Type B pancreatic cell (in vitro differentiated cells): ENCODE measurements at regions not wholly inside any gene's neighbourhood (a gene's known extent, or its start where the extent isn't known, plus 50 kb on each side); places are given as distances from the start of the nearest gene placed in this dataset.

ENCODE experiments used
- DNase-seq: peaks from one replicate; pipeline ENCODE4 v3.0.0; 2021; ENCODE audit warnings: mixed read lengths; ENCODE audit not compliant: unreplicated experiment; ENCODE audit errors: extremely low spot score
- H3K27ac Mint-ChIP-seq: 2 replicates; pipeline ENCODE4 v1.8.0; 2021; ENCODE audit warnings: mild to moderate bottlenecking, mixed read lengths
- H3K27me3 Mint-ChIP-seq: 2 replicates; pipeline ENCODE4 v1.8.0; 2021; ENCODE audit warnings: mixed read lengths
- H3K36me3 Mint-ChIP-seq: 2 replicates; pipeline ENCODE4 v1.8.0; 2021; ENCODE audit warnings: mixed read lengths
- H3K4me1 Mint-ChIP-seq: one replicate; pipeline ENCODE4 v1.8.0; 2021; ENCODE audit warnings: mixed read lengths; ENCODE audit not compliant: unreplicated experiment
- H3K4me3 Mint-ChIP-seq: 2 replicates; pipeline ENCODE4 v1.8.0; 2021; ENCODE audit warnings: mild to moderate bottlenecking, mixed read lengths
- H3K9me3 Mint-ChIP-seq: 2 replicates; pipeline ENCODE4 v1.8.0; 2021; ENCODE audit warnings: mixed read lengths
- TF ChIP-seq, protein P1 (sequence below): fragments of 200-600 bp; sonication (generic); conservative IDR thresholded peaks from 2 replicates; pipeline ENCODE4 v1.5.0; 2021; ENCODE audit warnings: antibody characterized with exemption, mild to moderate bottlenecking

DNA sequence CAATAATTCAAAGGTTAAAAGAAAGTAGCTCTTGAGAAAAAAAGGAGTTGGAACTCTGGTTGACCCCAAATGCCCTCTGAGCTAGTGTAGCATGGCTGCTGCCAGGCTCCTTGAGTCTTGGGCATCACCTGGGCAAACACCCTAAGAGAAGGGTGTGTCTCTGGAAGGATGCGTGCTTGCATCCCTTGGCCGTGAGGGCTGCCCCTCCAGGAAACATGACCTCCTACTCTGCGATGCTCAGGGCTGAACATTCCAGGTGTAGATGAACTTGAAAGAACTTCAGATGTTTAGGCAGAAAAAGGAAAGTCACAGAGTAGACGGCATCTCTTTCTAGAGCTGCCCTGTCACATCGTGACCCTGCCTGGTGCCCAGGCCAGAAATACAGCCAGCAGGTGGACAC, 189.4 kb upstream of the TCERG1L start:
- DNase-seq, result no peak
- peaks cover 3% of the 10 kb centered on the region for H3K27me3 Mint-ChIP-seq
- H3K36me3 Mint-ChIP-seq, result no peaks in the 10 kb centered on the region
- H3K9me3 Mint-ChIP-seq, result peaks cover 5% of the 10 kb centered on the region
- H3K4me3 Mint-ChIP-seq, result no peak overlapping the region
- H3K4me1 Mint-ChIP-seq, result no peaks in the 10 kb centered on the region
- no peak overlapping the region for H3K27ac Mint-ChIP-seq
- TF ChIP-seq, protein P1, sequence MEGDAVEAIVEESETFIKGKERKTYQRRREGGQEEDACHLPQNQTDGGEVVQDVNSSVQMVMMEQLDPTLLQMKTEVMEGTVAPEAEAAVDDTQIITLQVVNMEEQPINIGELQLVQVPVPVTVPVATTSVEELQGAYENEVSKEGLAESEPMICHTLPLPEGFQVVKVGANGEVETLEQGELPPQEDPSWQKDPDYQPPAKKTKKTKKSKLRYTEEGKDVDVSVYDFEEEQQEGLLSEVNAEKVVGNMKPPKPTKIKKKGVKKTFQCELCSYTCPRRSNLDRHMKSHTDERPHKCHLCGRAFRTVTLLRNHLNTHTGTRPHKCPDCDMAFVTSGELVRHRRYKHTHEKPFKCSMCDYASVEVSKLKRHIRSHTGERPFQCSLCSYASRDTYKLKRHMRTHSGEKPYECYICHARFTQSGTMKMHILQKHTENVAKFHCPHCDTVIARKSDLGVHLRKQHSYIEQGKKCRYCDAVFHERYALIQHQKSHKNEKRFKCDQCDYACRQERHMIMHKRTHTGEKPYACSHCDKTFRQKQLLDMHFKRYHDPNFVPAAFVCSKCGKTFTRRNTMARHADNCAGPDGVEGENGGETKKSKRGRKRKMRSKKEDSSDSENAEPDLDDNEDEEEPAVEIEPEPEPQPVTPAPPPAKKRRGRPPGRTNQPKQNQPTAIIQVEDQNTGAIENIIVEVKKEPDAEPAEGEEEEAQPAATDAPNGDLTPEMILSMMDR, result no peak

DNA sequence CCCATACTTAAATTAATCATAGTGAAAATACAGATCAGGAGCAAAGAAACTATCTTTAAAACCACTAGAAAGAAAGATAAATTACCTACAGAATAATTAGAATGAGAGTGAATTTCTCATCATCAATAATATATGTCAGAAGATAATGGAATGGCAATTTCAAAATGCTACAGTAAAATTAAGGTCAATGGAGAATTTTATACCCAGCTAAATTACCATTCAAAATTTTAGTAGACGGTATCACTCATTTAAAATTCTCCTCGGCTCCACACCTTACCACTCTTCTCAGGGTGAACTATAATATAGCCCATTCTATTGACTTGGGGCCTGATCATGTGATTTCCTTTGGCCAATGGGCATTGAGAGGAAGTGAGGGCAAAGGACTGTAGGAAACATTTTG, 192.5 kb upstream of the TCERG1L start:
- H3K27me3 Mint-ChIP-seq, result no peaks in the 10 kb centered on the region
- H3K9me3 Mint-ChIP-seq, result peaks cover 5% of the 10 kb centered on the region
- no peak for DNase-seq
- H3K36me3 Mint-ChIP-seq, result no peaks in the 10 kb centered on the region
- H3K27ac Mint-ChIP-seq, result no peak overlapping the region
- H3K4me1 Mint-ChIP-seq, result no peaks in the 10 kb centered on the region
- H3K4me3 Mint-ChIP-seq, result no peak overlapping the region
- TF ChIP-seq, protein P1, result no peak

DNA sequence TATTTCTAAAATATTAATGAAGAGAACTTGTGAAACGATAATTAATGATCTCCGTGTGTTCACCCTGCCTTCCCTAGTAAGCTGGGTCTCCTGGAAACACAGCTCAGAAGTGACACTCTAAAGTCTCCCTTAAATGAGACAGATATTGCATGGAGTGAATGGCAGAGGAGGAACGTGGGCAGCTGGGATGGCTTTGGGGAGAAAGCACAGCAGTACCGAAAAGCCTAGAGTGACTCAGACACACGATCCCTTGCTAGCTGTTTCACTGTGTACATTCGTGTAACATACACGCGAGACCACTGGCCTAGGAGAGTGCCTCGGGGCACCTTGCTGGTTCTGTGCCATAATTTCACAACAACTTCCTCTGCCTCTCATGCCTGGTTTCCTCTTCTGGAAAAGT, 199.9 kb upstream of the TCERG1L start:
- H3K9me3 Mint-ChIP-seq, result peaks cover 4% of the 10 kb centered on the region

DNA sequence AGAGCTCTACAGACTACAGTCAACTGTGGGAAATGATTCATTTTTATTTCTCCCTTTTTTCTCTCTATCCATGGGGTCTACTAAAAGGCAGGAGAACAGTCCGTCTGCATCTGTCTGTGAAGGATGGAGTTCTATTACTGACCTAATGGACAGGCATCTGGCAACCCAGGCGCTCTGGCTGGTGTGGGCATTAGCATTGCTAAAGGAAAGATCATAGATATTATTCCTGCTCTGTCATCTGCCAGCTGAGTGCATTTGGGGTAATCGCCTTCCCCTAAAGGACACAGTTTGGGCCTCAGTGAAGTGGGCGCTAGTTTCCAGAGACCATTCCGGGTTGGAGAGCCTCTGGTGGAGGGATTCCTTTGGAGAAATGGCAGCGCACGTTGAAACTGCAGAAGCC, 201.3 kb upstream of the TCERG1L start:
- H3K4me3 Mint-ChIP-seq, result no peak overlapping the region
- H3K36me3 Mint-ChIP-seq, result no peaks in the 10 kb centered on the region
- H3K4me1 Mint-ChIP-seq, result peaks cover 3% of the 10 kb centered on the region
- DNase-seq, result no peak
- no peak overlapping the region for H3K27ac Mint-ChIP-seq
- H3K9me3 Mint-ChIP-seq, result peaks cover 4% of the 10 kb centered on the region
- TF ChIP-seq, protein P1, result no peak
- H3K27me3 Mint-ChIP-seq, result peaks cover 20% of the 10 kb centered on the region

More for the DNA sequence above, 199.9 kb upstream of the TCERG1L start:
- Mint-ChIP-seq H3K4me3 (no peak overlapping the region), H3K27ac (no peak overlapping the region), H3K4me1 (peaks cover 3% of the 10 kb centered on the region), H3K27me3 (peaks cover 11% of the 10 kb centered on the region), H3K36me3 (no peaks in the 10 kb centered on the region)
- TF ChIP-seq, protein P1, result no peak
- no peak for DNase-seq

DNA sequence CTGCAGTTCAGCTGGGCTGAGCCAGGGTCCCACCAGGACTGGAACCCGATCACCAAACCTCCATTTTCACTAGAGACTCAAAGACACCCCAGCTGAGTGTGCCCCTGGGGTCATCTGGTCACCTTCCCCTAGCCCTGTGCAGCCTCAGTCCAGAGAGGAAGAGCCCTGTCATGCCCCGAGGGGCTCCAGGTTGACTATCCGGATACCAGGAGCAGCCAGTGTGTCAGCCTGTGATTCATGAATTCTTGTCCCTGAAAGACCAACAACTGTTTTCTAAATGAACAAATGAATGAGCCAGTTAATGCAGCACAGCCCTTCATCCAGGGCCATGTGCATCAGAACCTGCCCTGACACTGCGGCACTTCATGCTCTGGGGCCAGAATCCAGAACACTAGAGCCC, 201.9 kb upstream of the TCERG1L start:
- Mint-ChIP-seq H3K36me3 (no peaks in the 10 kb centered on the region), H3K4me1 (peaks cover 3% of the 10 kb centered on the region), H3K9me3 (peaks cover 4% of the 10 kb centered on the region), H3K4me3 (no peak overlapping the region), H3K27me3 (peaks cover 23% of the 10 kb centered on the region), H3K27ac (no peak overlapping the region)
- no peak for DNase-seq
- TF ChIP-seq, protein P1, result no peak

DNA sequence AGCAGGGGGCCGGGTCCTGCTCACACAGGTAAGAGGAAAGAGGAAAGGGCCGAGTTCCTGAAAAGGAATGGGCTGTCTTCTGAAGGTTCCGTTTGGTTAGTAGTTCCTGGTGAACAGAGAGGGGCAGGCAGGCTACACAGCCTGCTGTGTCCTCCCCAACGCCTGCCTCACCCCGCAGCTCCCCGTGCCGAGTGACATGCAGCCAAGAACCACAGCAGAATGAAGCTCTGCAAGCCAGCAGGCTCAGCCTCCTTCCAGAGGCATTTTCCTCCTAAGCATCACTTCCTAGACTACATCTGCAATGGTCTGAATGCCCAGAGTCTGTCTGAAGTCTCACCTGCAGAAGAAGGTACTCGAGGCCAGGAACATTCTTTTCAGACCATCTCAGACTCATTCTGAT, 202.4 kb upstream of the TCERG1L start:
- no peak overlapping the region for H3K4me3 Mint-ChIP-seq
- TF ChIP-seq, protein P1, result no peak
- H3K4me1 Mint-ChIP-seq, result peaks cover 3% of the 10 kb centered on the region
- DNase-seq, result no peak
- no peak overlapping the region for H3K27ac Mint-ChIP-seq
- H3K27me3 Mint-ChIP-seq, result peaks cover 24% of the 10 kb centered on the region
- H3K36me3 Mint-ChIP-seq, result no peaks in the 10 kb centered on the region
- peaks cover 4% of the 10 kb centered on the region for H3K9me3 Mint-ChIP-seq
